Naive thymus-derived CD8-positive, alpha-beta T cell (primary cell): ENCODE measurements at regions not wholly inside any gene's neighbourhood (a gene's known extent, or its start where the extent isn't known, plus 50 kb on each side); places are given as distances from the start of the nearest gene placed in this dataset.
"Not testable (repeated sequence)": the region's sequence is repeated elsewhere in the genome, so short reads cannot be mapped to it uniquely, and the experiment has no call there.

Experiments
- ATAC-seq, 2 donors: fragments of 150-1000 bp; cut with Tn5 transposase in 1 of 2; sonication (Bioruptor Pico), chemical (Tn5 transposase) in 1 of 2; 1 replicate in 1 of 2; 2 replicates in 1 of 2; pipeline ENCODE4 v1.10.0; 2021; ENCODE audit warnings: mild to moderate bottlenecking in 2 of 2, moderate library complexity in 2 of 2
- POLR2A ChIA-PET: fragments of 350-600 bp; sonication (Branson Sonifier 250); formaldehyde crosslinking; loops from one replicate; lab custom pipeline; 2021; ENCODE audit warnings: antibody characterized with exemption; lab: Charles Lee
- DNase-seq, 10 donors: peaks; one replicate each; pipeline versions ENCODE4 v3.0.0 to v3.0.0-alpha.2; 2020 to 2022
- H3K27ac Mint-ChIP-seq, 10 donors: one replicate each; pipeline ENCODE4 v1.8.0; 2020 to 2022; ENCODE audit warnings: mild to moderate bottlenecking in 10 of 10, mixed read lengths in 10 of 10, moderate library complexity in 4 of 10, inconsistent platforms in 1 of 10
- H3K27me3 Mint-ChIP-seq, 5 donors: one replicate each; pipeline ENCODE4 v1.8.0; 2021 to 2022; ENCODE audit warnings: mixed read lengths in 5 of 5
- H3K36me3 Mint-ChIP-seq, 3 donors: one replicate each; pipeline ENCODE4 v1.8.0; 2020 to 2022; ENCODE audit warnings: mixed read lengths in 3 of 3, mild to moderate bottlenecking in 2 of 3, inconsistent platforms in 1 of 3
- H3K4me1 Mint-ChIP-seq, 4 donors: one replicate each; pipeline ENCODE4 v1.8.0; 2021 to 2022; ENCODE audit warnings: mixed read lengths in 4 of 4
- H3K4me3 Mint-ChIP-seq, 10 donors: one replicate each; pipeline ENCODE4 v1.8.0; 2020 to 2022; ENCODE audit warnings: mild to moderate bottlenecking in 10 of 10, mixed read lengths in 10 of 10, moderate library complexity in 6 of 10, inconsistent platforms in 1 of 10
- H3K9me3 Mint-ChIP-seq, 9 donors: one replicate each; pipeline ENCODE4 v1.8.0; 2020 to 2022; ENCODE audit warnings: mixed read lengths in 9 of 9, mild to moderate bottlenecking in 3 of 9, inconsistent platforms in 1 of 9, moderate library complexity in 1 of 9

- H3K27ac Mint-ChIP-seq, H3K4me3 Mint-ChIP-seq, H3K36me3 Mint-ChIP-seq, POLR2A ChIA-PET, H3K4me1 Mint-ChIP-seq, DNase-seq, ATAC-seq, H3K9me3 Mint-ChIP-seq, H3K27me3 Mint-ChIP-seq: not testable (repeated sequence)
Measured at GRCh38 chr3:98682391-98682790, 80.7 kb upstream of the ST3GAL6 start.

GRCh38 chr3:98688363-98688762 is 74.8 kb upstream of the ST3GAL6 start:
- Mint-ChIP-seq H3K4me3 (no peak overlapping the region), H3K27me3 (peaks cover 0 to 3% (median 0%) of the 10 kb centered on the region in 5 donors), H3K27ac (no peak overlapping the region), H3K9me3 (peaks cover 0 to 4% (median 0%) of the 10 kb centered on the region in 9 donors), H3K36me3 (no peaks in the 10 kb centered on the region), H3K4me1 (no peaks in the 10 kb centered on the region)
- ATAC-seq (no peak), DNase-seq (no peak)
- POLR2A ChIA-PET, result no interaction called here

GRCh38 chr3:98690876-98691275 is 72.3 kb upstream of the ST3GAL6 start:
- Mint-ChIP-seq H3K9me3 (peaks cover 0 to 4% (median 0%) of the 10 kb centered on the region in 9 donors), H3K27me3 (no peaks in the 10 kb centered on the region), H3K36me3 (no peaks in the 10 kb centered on the region), H3K4me1 (no peaks in the 10 kb centered on the region), H3K4me3 (no peak overlapping the region), H3K27ac (no peak overlapping the region)
- DNase-seq, result no peak
- ATAC-seq, result no peak
- POLR2A ChIA-PET, result no interaction called here

- no peaks in the 10 kb centered on the region for H3K27me3 Mint-ChIP-seq
- no peaks in the 10 kb centered on the region for H3K4me1 Mint-ChIP-seq
- POLR2A ChIA-PET, result no interaction called here
Measured at GRCh38 chr3:98691897-98692296, 71.2 kb upstream of the ST3GAL6 start.

GRCh38 chr3:98692787-98693473 is 70.2 kb upstream of the ST3GAL6 start:
- POLR2A ChIA-PET, result no interaction called here
- no peak overlapping the region for H3K4me3 Mint-ChIP-seq
- no peaks in the 10 kb centered on the region for H3K9me3 Mint-ChIP-seq
- no peaks in the 10 kb centered on the region for H3K36me3 Mint-ChIP-seq
- H3K27me3 Mint-ChIP-seq, result peaks cover 0 to 2% (median 0%) of the 10 kb centered on the region in 5 donors
- ATAC-seq (peak in 1 of 2 donors; percentile 29), DNase-seq (no peak)
- H3K4me1 Mint-ChIP-seq, result no peaks in the 10 kb centered on the region
- no peak overlapping the region for H3K27ac Mint-ChIP-seq

More at GRCh38 chr3:98691897-98692296, 71.2 kb upstream of the ST3GAL6 start:
- no peak for DNase-seq
- H3K9me3 Mint-ChIP-seq, result peaks cover 0 to 4% (median 0%) of the 10 kb centered on the region in 9 donors
- H3K4me3 Mint-ChIP-seq, result no peak overlapping the region
- ATAC-seq, result no peak
- no peaks in the 10 kb centered on the region for H3K36me3 Mint-ChIP-seq
- H3K27ac Mint-ChIP-seq, result no peak overlapping the region

- peaks cover 0 to 2% (median 0%) of the 10 kb centered on the region in 5 donors for H3K27me3 Mint-ChIP-seq
- H3K9me3 Mint-ChIP-seq, result peaks cover 0 to 3% (median 0%) of the 10 kb centered on the region in 9 donors
- H3K27ac Mint-ChIP-seq, result no peak overlapping the region
- H3K4me3 Mint-ChIP-seq, result no peak overlapping the region
- no peaks in the 10 kb centered on the region for H3K4me1 Mint-ChIP-seq
- ATAC-seq (no peak), DNase-seq (no peak)
- POLR2A ChIA-PET, result no interaction called here
- no peaks in the 10 kb centered on the region for H3K36me3 Mint-ChIP-seq
Measured at GRCh38 chr3:98695796-98696195, 67.3 kb upstream of the ST3GAL6 start.

- H3K9me3 Mint-ChIP-seq, H3K27me3 Mint-ChIP-seq, DNase-seq: not testable (repeated sequence)
Measured at GRCh38 chr3:98696296-98696695, 66.8 kb upstream of the ST3GAL6 start.

GRCh38 chr3:98697225-98697624 is 65.9 kb upstream of the ST3GAL6 start:
- ATAC-seq, result no peak
- POLR2A ChIA-PET, result no interaction called here
- Mint-ChIP-seq H3K27ac (no peak overlapping the region), H3K4me1 (no peaks in the 10 kb centered on the region), H3K9me3 (peaks cover 0 to 3% (median 0%) of the 10 kb centered on the region in 9 donors), H3K36me3 (no peaks in the 10 kb centered on the region), H3K27me3 (peaks cover 0 to 5% (median 0%) of the 10 kb centered on the region in 5 donors), H3K4me3 (no peak overlapping the region)
- no peak for DNase-seq

More at GRCh38 chr3:98696296-98696695, 66.8 kb upstream of the ST3GAL6 start:
- H3K4me3 Mint-ChIP-seq, H3K27ac Mint-ChIP-seq, H3K36me3 Mint-ChIP-seq, POLR2A ChIA-PET, ATAC-seq, H3K4me1 Mint-ChIP-seq: not testable (repeated sequence)

GRCh38 chr3:98699132-98699531 is 64.0 kb upstream of the ST3GAL6 start:
- no peak overlapping the region for H3K4me3 Mint-ChIP-seq
- peaks cover 0 to 5% (median 0%) of the 10 kb centered on the region in 5 donors for H3K27me3 Mint-ChIP-seq
- no peaks in the 10 kb centered on the region for H3K36me3 Mint-ChIP-seq
- no peaks in the 10 kb centered on the region for H3K4me1 Mint-ChIP-seq
- POLR2A ChIA-PET, result no interaction called here
- DNase-seq, result no peak
- no peak for ATAC-seq
- H3K9me3 Mint-ChIP-seq, result peaks cover 0 to 3% (median 0%) of the 10 kb centered on the region in 9 donors
- H3K27ac Mint-ChIP-seq, result no peak overlapping the region

GRCh38 chr3:98701071-98701675 is 62.0 kb upstream of the ST3GAL6 start:
- Mint-ChIP-seq H3K4me1 (no peaks in the 10 kb centered on the region), H3K27me3 (peaks cover 0 to 6% (median 2%) of the 10 kb centered on the region in 5 donors), H3K9me3 (peaks cover 0 to 3% (median 0%) of the 10 kb centered on the region in 9 donors), H3K27ac (no peak overlapping the region), H3K36me3 (no peaks in the 10 kb centered on the region), H3K4me3 (no peak overlapping the region)
- ATAC-seq, result no peak
- DNase-seq, result no peak
- POLR2A ChIA-PET, result no interaction called here

- peaks cover 0 to 6% (median 2%) of the 10 kb centered on the region in 5 donors for H3K27me3 Mint-ChIP-seq
- POLR2A ChIA-PET, result no interaction called here
Measured at GRCh38 chr3:98702166-98702565, 61.0 kb upstream of the ST3GAL6 start.

GRCh38 chr3:98705212-98705611 is 57.9 kb upstream of the ST3GAL6 start:
- no peaks in the 10 kb centered on the region for H3K4me1 Mint-ChIP-seq
- H3K27me3 Mint-ChIP-seq, result peaks cover 0 to 6% (median 2%) of the 10 kb centered on the region in 5 donors
- H3K27ac Mint-ChIP-seq, result no peak overlapping the region
- POLR2A ChIA-PET, result interaction anchor here (0.7 kb wide), 1 partner anchor 541 kb away, joined by 3 read pairs; no protein-coding TSS in a partner anchor
- H3K4me3 Mint-ChIP-seq, result no peak overlapping the region
- DNase-seq (no peak), ATAC-seq (no peak)
- peaks cover 0 to 2% (median 0%) of the 10 kb centered on the region in 9 donors for H3K9me3 Mint-ChIP-seq
- H3K36me3 Mint-ChIP-seq, result no peaks in the 10 kb centered on the region

More at GRCh38 chr3:98702166-98702565, 61.0 kb upstream of the ST3GAL6 start:
- Mint-ChIP-seq H3K9me3 (peaks cover 0 to 3% (median 0%) of the 10 kb centered on the region in 9 donors), H3K4me1 (no peaks in the 10 kb centered on the region), H3K27ac (no peak overlapping the region), H3K4me3 (no peak overlapping the region), H3K36me3 (no peaks in the 10 kb centered on the region)
- DNase-seq, result no peak
- no peak for ATAC-seq

- no peak for ATAC-seq
Measured at GRCh38 chr3:98705694-98706093, 57.4 kb upstream of the ST3GAL6 start.

More at GRCh38 chr3:98705694-98706093, 57.4 kb upstream of the ST3GAL6 start:
- DNase-seq, result no peak
- Mint-ChIP-seq H3K36me3 (no peaks in the 10 kb centered on the region), H3K4me1 (no peaks in the 10 kb centered on the region), H3K27ac (no peak overlapping the region), H3K9me3 (peaks cover 0 to 2% (median 0%) of the 10 kb centered on the region in 9 donors), H3K4me3 (no peak overlapping the region), H3K27me3 (peaks cover 0 to 6% (median 2%) of the 10 kb centered on the region in 5 donors)
- POLR2A ChIA-PET, result no interaction called here
